ENCODE measurements at regions not wholly inside any gene's neighbourhood (a gene's known extent, or its start where the extent isn't known, plus 50 kb on each side); places are given as distances from the start of the nearest gene placed in this dataset.

GRCh38 chr6:153790048-153790447, 249.0 kb upstream of the OPRM1 start:
- peak; percentile 62 for DNase-seq
- H3K79me1 ChIP-seq (ENCODE audit: low read length) = no peaks in the 10 kb centered on the region
- no peak overlapping the region for H3K4me2 ChIP-seq (ENCODE audit: low read length)
- no peak overlapping the region for H2BK15ac ChIP-seq (replicated peaks; ENCODE audit: low read depth)
- no peak overlapping the region for H2BK120ac ChIP-seq (ENCODE audit: low read depth, low read length)
- H3K56ac ChIP-seq (ENCODE audit: low read length) = no peak overlapping the region
- H3K36me3 ChIP-seq (ENCODE audit: control insufficient read depth, insufficient read depth, low read length) = no peaks in the 10 kb centered on the region
- no peak overlapping the region for H3K23ac ChIP-seq (ENCODE audit: low read length)
- H3K27ac ChIP-seq (ENCODE audit: low read depth, low read length) = no peak overlapping the region
- no peak overlapping the region for H4K8ac ChIP-seq (ENCODE audit: low read depth, low read length)
- H3K18ac ChIP-seq (ENCODE audit: low read length) = no peak overlapping the region
- no peak overlapping the region for H2AK5ac ChIP-seq (ENCODE audit: low read length)
- WGBS (ENCODE audit: extremely low coverage, insufficient coverage, low lambda C conversion rate) = no CpG with 5 or more reads among the region's 7 CpGs
- no peak overlapping the region for H3K4me3 ChIP-seq (ENCODE audit: low read length)
- no peaks in the 10 kb centered on the region for H3K79me2 ChIP-seq (ENCODE audit: control insufficient read depth, insufficient read depth, low read length)
- no peak overlapping the region for H3K9ac ChIP-seq (ENCODE audit: low read length)
- no peak overlapping the region for H2BK5ac ChIP-seq (ENCODE audit: low read length)
- no peaks in the 10 kb centered on the region for H3K27me3 ChIP-seq (ENCODE audit: insufficient read depth, low read length, poor library complexity)
- H3K4ac ChIP-seq (ENCODE audit: low read depth, low read length) = no peak overlapping the region
- H4K5ac ChIP-seq (ENCODE audit: low read length) = no peak overlapping the region
- no peaks in the 10 kb centered on the region for H3K4me1 ChIP-seq (ENCODE audit: control insufficient read depth, low read depth, low read length)

- Histone ChIP-seq H3K79me1 (ENCODE audit: low read length) (no peaks in the 10 kb centered on the region), H4K5ac (ENCODE audit: low read length) (no peak overlapping the region), H3K23ac (ENCODE audit: low read length) (no peak overlapping the region), H2BK15ac (replicated peaks; ENCODE audit: low read depth) (no peak overlapping the region), H3K4me3 (ENCODE audit: low read length) (no peak overlapping the region), H3K4ac (ENCODE audit: low read depth, low read length) (no peak overlapping the region), H3K79me2 (ENCODE audit: control insufficient read depth, insufficient read depth, low read length) (no peaks in the 10 kb centered on the region), H2AK5ac (ENCODE audit: low read length) (no peak overlapping the region), H3K27me3 (ENCODE audit: insufficient read depth, low read length, poor library complexity) (no peaks in the 10 kb centered on the region), H4K8ac (ENCODE audit: low read depth, low read length) (no peak overlapping the region), H3K18ac (ENCODE audit: low read length) (no peak overlapping the region), H3K36me3 (ENCODE audit: control insufficient read depth, insufficient read depth, low read length) (no peaks in the 10 kb centered on the region), H2BK120ac (ENCODE audit: low read depth, low read length) (no peak overlapping the region), H2BK5ac (ENCODE audit: low read length) (no peak overlapping the region), H3K27ac (ENCODE audit: low read depth, low read length) (no peak overlapping the region), H3K9ac (ENCODE audit: low read length) (no peak overlapping the region), H3K4me1 (ENCODE audit: control insufficient read depth, low read depth, low read length) (no peaks in the 10 kb centered on the region), H3K4me2 (ENCODE audit: low read length) (no peak overlapping the region), H3K56ac (ENCODE audit: low read length) (no peak overlapping the region)
- no peak for DNase-seq
- no CpG with 5 or more reads among the region's 1 CpG for WGBS (ENCODE audit: extremely low coverage, insufficient coverage, low lambda C conversion rate)
Observed at GRCh38 chr6:153787341-153787606, 251.8 kb upstream of the OPRM1 start.

- no peak overlapping the region for H3K23ac ChIP-seq (ENCODE audit: low read length)
- no peak overlapping the region for H4K8ac ChIP-seq (ENCODE audit: low read depth, low read length)
- H3K4me1 ChIP-seq (ENCODE audit: control insufficient read depth, low read depth, low read length) = no peaks in the 10 kb centered on the region
- no peak overlapping the region for H3K27ac ChIP-seq (ENCODE audit: low read depth, low read length)
- no peak overlapping the region for H3K4ac ChIP-seq (ENCODE audit: low read depth, low read length)
- no peak overlapping the region for H3K18ac ChIP-seq (ENCODE audit: low read length)
- no peak overlapping the region for H2AK5ac ChIP-seq (ENCODE audit: low read length)
- no peak overlapping the region for H2BK120ac ChIP-seq (ENCODE audit: low read depth, low read length)
- no peak overlapping the region for H3K9ac ChIP-seq (ENCODE audit: low read length)
- no CpG with 5 or more reads among the region's 1 CpG for WGBS (ENCODE audit: extremely low coverage, insufficient coverage, low lambda C conversion rate)
- no peaks in the 10 kb centered on the region for H3K27me3 ChIP-seq (ENCODE audit: insufficient read depth, low read length, poor library complexity)
- no peak overlapping the region for H3K4me2 ChIP-seq (ENCODE audit: low read length)
- no peaks in the 10 kb centered on the region for H3K79me2 ChIP-seq (ENCODE audit: control insufficient read depth, insufficient read depth, low read length)
- DNase-seq = no peak
- no peak overlapping the region for H2BK5ac ChIP-seq (ENCODE audit: low read length)
- no peak overlapping the region for H3K4me3 ChIP-seq (ENCODE audit: low read length)
- H4K5ac ChIP-seq (ENCODE audit: low read length) = no peak overlapping the region
- peaks cover 1% of the 10 kb centered on the region for H3K36me3 ChIP-seq (ENCODE audit: control insufficient read depth, insufficient read depth, low read length)
- no peak overlapping the region for H2BK15ac ChIP-seq (replicated peaks; ENCODE audit: low read depth)
- H3K56ac ChIP-seq (ENCODE audit: low read length) = no peak overlapping the region
- no peaks in the 10 kb centered on the region for H3K79me1 ChIP-seq (ENCODE audit: low read length)
Observed at GRCh38 chr6:153781306-153781705, 257.7 kb upstream of the OPRM1 start.

- Histone ChIP-seq H4K5ac (ENCODE audit: low read length) (no peak overlapping the region), H3K4me2 (ENCODE audit: low read length) (no peak overlapping the region), H3K23ac (ENCODE audit: low read length) (no peak overlapping the region), H3K56ac (ENCODE audit: low read length) (no peak overlapping the region), H3K18ac (ENCODE audit: low read length) (no peak overlapping the region), H3K4me3 (ENCODE audit: low read length) (no peak overlapping the region), H3K36me3 (ENCODE audit: control insufficient read depth, insufficient read depth, low read length) (peaks cover 1% of the 10 kb centered on the region), H3K4me1 (ENCODE audit: control insufficient read depth, low read depth, low read length) (no peaks in the 10 kb centered on the region), H2BK15ac (replicated peaks; ENCODE audit: low read depth) (no peak overlapping the region), H3K9ac (ENCODE audit: low read length) (no peak overlapping the region), H2BK5ac (ENCODE audit: low read length) (no peak overlapping the region), H3K79me2 (ENCODE audit: control insufficient read depth, insufficient read depth, low read length) (no peaks in the 10 kb centered on the region), H2BK120ac (ENCODE audit: low read depth, low read length) (no peak overlapping the region), H3K27ac (ENCODE audit: low read depth, low read length) (no peak overlapping the region), H3K79me1 (ENCODE audit: low read length) (no peaks in the 10 kb centered on the region), H4K8ac (ENCODE audit: low read depth, low read length) (no peak overlapping the region), H2AK5ac (ENCODE audit: low read length) (no peak overlapping the region), H3K4ac (ENCODE audit: low read depth, low read length) (no peak overlapping the region), H3K27me3 (ENCODE audit: insufficient read depth, low read length, poor library complexity) (no peaks in the 10 kb centered on the region)
- no CpG with 5 or more reads among the region's 1 CpG for WGBS (ENCODE audit: extremely low coverage, insufficient coverage, low lambda C conversion rate)
- no peak for DNase-seq
Observed at GRCh38 chr6:153780011-153780410, 259.0 kb upstream of the OPRM1 start.

GRCh38 chr6:153778216-153778615, 260.8 kb upstream of the OPRM1 start:
- no peak overlapping the region for H3K9ac ChIP-seq (ENCODE audit: low read length)

GRCh38 chr6:153771577-153771976, 267.5 kb upstream of the OPRM1 start:
- H2BK15ac ChIP-seq (replicated peaks; ENCODE audit: low read depth) = no peak overlapping the region
- H3K4me3 ChIP-seq (ENCODE audit: low read length) = no peak overlapping the region
- H3K23ac ChIP-seq (ENCODE audit: low read length) = no peak overlapping the region
- H3K18ac ChIP-seq (ENCODE audit: low read length) = no peak overlapping the region
- no peak overlapping the region for H3K27ac ChIP-seq (ENCODE audit: low read depth, low read length)
- no peaks in the 10 kb centered on the region for H3K79me2 ChIP-seq (ENCODE audit: control insufficient read depth, insufficient read depth, low read length)
- H2BK120ac ChIP-seq (ENCODE audit: low read depth, low read length) = no peak overlapping the region
- H4K8ac ChIP-seq (ENCODE audit: low read depth, low read length) = no peak overlapping the region
- no peaks in the 10 kb centered on the region for H3K27me3 ChIP-seq (ENCODE audit: insufficient read depth, low read length, poor library complexity)
- H2AK5ac ChIP-seq (ENCODE audit: low read length) = no peak overlapping the region
- H3K36me3 ChIP-seq (ENCODE audit: control insufficient read depth, insufficient read depth, low read length) = no peaks in the 10 kb centered on the region
- no peaks in the 10 kb centered on the region for H3K79me1 ChIP-seq (ENCODE audit: low read length)
- H3K9ac ChIP-seq (ENCODE audit: low read length) = no peak overlapping the region
- no peak for DNase-seq
- H3K4ac ChIP-seq (ENCODE audit: low read depth, low read length) = no peak overlapping the region
- no peaks in the 10 kb centered on the region for H3K4me1 ChIP-seq (ENCODE audit: control insufficient read depth, low read depth, low read length)
- no peak overlapping the region for H4K5ac ChIP-seq (ENCODE audit: low read length)
- no peak overlapping the region for H2BK5ac ChIP-seq (ENCODE audit: low read length)
- no peak overlapping the region for H3K56ac ChIP-seq (ENCODE audit: low read length)
- no peak overlapping the region for H3K4me2 ChIP-seq (ENCODE audit: low read length)

More at GRCh38 chr6:153778216-153778615, 260.8 kb upstream of the OPRM1 start:
- Histone ChIP-seq H3K27ac (ENCODE audit: low read depth, low read length) (no peak overlapping the region), H4K5ac (ENCODE audit: low read length) (no peak overlapping the region), H3K27me3 (ENCODE audit: insufficient read depth, low read length, poor library complexity) (no peaks in the 10 kb centered on the region), H3K56ac (ENCODE audit: low read length) (no peak overlapping the region), H3K79me1 (ENCODE audit: low read length) (no peaks in the 10 kb centered on the region), H2BK15ac (replicated peaks; ENCODE audit: low read depth) (no peak overlapping the region), H3K36me3 (ENCODE audit: control insufficient read depth, insufficient read depth, low read length) (peaks cover 1% of the 10 kb centered on the region), H3K4me2 (ENCODE audit: low read length) (no peak overlapping the region), H3K23ac (ENCODE audit: low read length) (no peak overlapping the region), H3K18ac (ENCODE audit: low read length) (no peak overlapping the region), H4K8ac (ENCODE audit: low read depth, low read length) (no peak overlapping the region), H3K4me1 (ENCODE audit: control insufficient read depth, low read depth, low read length) (no peaks in the 10 kb centered on the region), H2BK5ac (ENCODE audit: low read length) (no peak overlapping the region), H3K4ac (ENCODE audit: low read depth, low read length) (no peak overlapping the region), H2AK5ac (ENCODE audit: low read length) (no peak overlapping the region), H2BK120ac (ENCODE audit: low read depth, low read length) (no peak overlapping the region), H3K4me3 (ENCODE audit: low read length) (no peak overlapping the region), H3K79me2 (ENCODE audit: control insufficient read depth, insufficient read depth, low read length) (no peaks in the 10 kb centered on the region)
- WGBS (ENCODE audit: extremely low coverage, insufficient coverage, low lambda C conversion rate) = no CpG with 5 or more reads among the region's 2 CpGs
- DNase-seq = no peak

All from mesendoderm (in vitro differentiated cells).